Lower leg skin (tissue), 3 donors: ENCODE measurements at regions not wholly inside any gene's neighbourhood (a gene's known extent, or its start where the extent isn't known, plus 50 kb on each side); places are given as distances from the start of the nearest gene placed in this dataset.

Source experiments
- POLR2A ChIP-seq, 2 donors: fragments of 450-650 bp; IDR thresholded peaks; one replicate each; pipeline ENCODE4 v1.6.1; 2016 to 2017; ENCODE audit warnings: antibody characterized with exemption in 2 of 2, mild to moderate bottlenecking in 1 of 2, moderate library complexity in 1 of 2
- TF ChIP-seq, protein P1 (sequence below), 3 donors: fragments of 450-650 bp; IDR thresholded peaks; one replicate each; pipeline ENCODE4 v1.5.1; 2016; ENCODE audit warnings: antibody characterized with exemption in 3 of 3, mild to moderate bottlenecking in 3 of 3, moderate library complexity in 2 of 3

- TF ChIP-seq, protein P1, sequence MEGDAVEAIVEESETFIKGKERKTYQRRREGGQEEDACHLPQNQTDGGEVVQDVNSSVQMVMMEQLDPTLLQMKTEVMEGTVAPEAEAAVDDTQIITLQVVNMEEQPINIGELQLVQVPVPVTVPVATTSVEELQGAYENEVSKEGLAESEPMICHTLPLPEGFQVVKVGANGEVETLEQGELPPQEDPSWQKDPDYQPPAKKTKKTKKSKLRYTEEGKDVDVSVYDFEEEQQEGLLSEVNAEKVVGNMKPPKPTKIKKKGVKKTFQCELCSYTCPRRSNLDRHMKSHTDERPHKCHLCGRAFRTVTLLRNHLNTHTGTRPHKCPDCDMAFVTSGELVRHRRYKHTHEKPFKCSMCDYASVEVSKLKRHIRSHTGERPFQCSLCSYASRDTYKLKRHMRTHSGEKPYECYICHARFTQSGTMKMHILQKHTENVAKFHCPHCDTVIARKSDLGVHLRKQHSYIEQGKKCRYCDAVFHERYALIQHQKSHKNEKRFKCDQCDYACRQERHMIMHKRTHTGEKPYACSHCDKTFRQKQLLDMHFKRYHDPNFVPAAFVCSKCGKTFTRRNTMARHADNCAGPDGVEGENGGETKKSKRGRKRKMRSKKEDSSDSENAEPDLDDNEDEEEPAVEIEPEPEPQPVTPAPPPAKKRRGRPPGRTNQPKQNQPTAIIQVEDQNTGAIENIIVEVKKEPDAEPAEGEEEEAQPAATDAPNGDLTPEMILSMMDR (IDR thresholded peaks at IDR 0.05) = no peak
- TF ChIP-seq POLR2A (IDR thresholded peaks at IDR 0.05) = no peak
Measured at GRCh38 chr1:166338105-166338504, 171.3 kb upstream of the FAM78B start.
